HEK293 (cell line): ENCODE measurements at regions not wholly inside any gene's neighbourhood (a gene's known extent, or its start where the extent isn't known, plus 50 kb on each side); places are given as distances from the start of the nearest gene placed in this dataset.

Experiments
- BCL6B ChIP-seq: fragments of 450-650 bp; formaldehyde crosslinking; IDR thresholded peaks from 2 replicates; pipeline ENCODE4 v1.5.1; 2017; ENCODE audit warnings: missing biosample characterization, missing genetic modification characterization
- CTCF ChIP-seq: fragments of 450-650 bp; formaldehyde crosslinking; IDR thresholded peaks from 2 replicates; pipeline ENCODE4 v1.5.1; 2016; ENCODE audit warnings: missing biosample characterization, missing genetic modification characterization
- GLIS1 ChIP-seq: fragments of 450-650 bp; formaldehyde crosslinking; IDR thresholded peaks from 2 replicates; pipeline ENCODE4 v1.5.1; 2016; ENCODE audit warnings: missing biosample characterization, missing genetic modification characterization
- KLF1 ChIP-seq: fragments of 450-650 bp; formaldehyde crosslinking; IDR thresholded peaks from 2 replicates; pipeline ENCODE4 v1.5.1; 2016; ENCODE audit warnings: missing biosample characterization, missing genetic modification characterization
- SETDB1 ChIP-seq: IDR thresholded peaks from one replicate; pipeline ENCODE4 v1.6.1; 2017; ENCODE audit warnings: mild to moderate bottlenecking, low read length, moderate library complexity, mixed read lengths; ENCODE audit not compliant: insufficient read length
- ZBTB21 ChIP-seq: fragments of 450-650 bp; formaldehyde crosslinking; IDR thresholded peaks from 2 replicates; pipeline ENCODE4 v1.5.1; 2017; ENCODE audit warnings: missing biosample characterization, missing genetic modification characterization
- ZBTB49 ChIP-seq: fragments of 450-650 bp; formaldehyde crosslinking; IDR thresholded peaks from 2 replicates; pipeline ENCODE4 v1.5.1; 2016; ENCODE audit warnings: missing biosample characterization, missing genetic modification characterization, low read depth
- ZNF175 ChIP-seq: fragments of 450-650 bp; formaldehyde crosslinking; IDR thresholded peaks from 2 replicates; pipeline ENCODE4 v1.5.1; 2016; ENCODE audit warnings: missing biosample characterization, missing genetic modification characterization
- ZNF274 ChIP-seq, 2 experiments: fragments of 200-500 bp in 1 of 2; fragments of 450-650 bp in 1 of 2; sonication (Bioruptor generic) in 1 of 2; formaldehyde crosslinking in 1 of 2; IDR thresholded peaks; 2 replicates each; pipeline versions ENCODE4 v1.5.1 to v1.6.1; 2014 to 2016; ENCODE audit warnings: borderline replicate concordance in 1 of 2, inconsistent platforms in 1 of 2, low read length in 1 of 2, missing biosample characterization in 1 of 2, missing genetic modification characterization in 1 of 2
- ZNF747 ChIP-seq: fragments of 450-650 bp; formaldehyde crosslinking; IDR thresholded peaks from 2 replicates; pipeline ENCODE4 v1.5.1; 2016; ENCODE audit warnings: missing biosample characterization, missing genetic modification characterization
- ZSCAN5A ChIP-seq: fragments of 450-650 bp; formaldehyde crosslinking; IDR thresholded peaks from 2 replicates; pipeline ENCODE4 v1.5.1; 2016; ENCODE audit warnings: missing biosample characterization, missing genetic modification characterization

- TF ChIP-seq CTCF (no peak), ZNF175 (tag by site-specific recombination) (no peak), KLF1 (tag by site-specific recombination) (no peak), ZBTB21 (tag by site-specific recombination) (no peak), ZNF274 (IDR thresholded peaks at IDR 0.05; ENCODE audit: low read length) (no peak), ZNF274 (tag by site-specific recombination; IDR thresholded peaks at IDR 0.05; ENCODE audit: borderline replicate concordance) (no peak), ZNF747 (tag by site-specific recombination) (no peak), GLIS1 (tag by site-specific recombination) (no peak), ZBTB49 (tag by site-specific recombination) (no peak), BCL6B (tag by site-specific recombination) (no peak), ZSCAN5A (tag by site-specific recombination) (no peak), SETDB1 (no peak)
These were observed 417.9 kb upstream of the ZNF462 start for GRCh38 chr9:106445107-106445506.
